Activated T-cell treated with anti-CD3 and anti-CD28 coated beads, Interleukin-2, amount 50 U/mL, for 4 hours (primary cell): ENCODE measurements at regions not wholly inside any gene's neighbourhood (a gene's known extent, or its start where the extent isn't known, plus 50 kb on each side); places are given as distances from the start of the nearest gene placed in this dataset.

ENCODE experiments used
- ATAC-seq, 2 donors: fragments of 200-7000 bp; cut with Tn5 transposase; one replicate each; pipeline ENCODE4 v1.10.0; 2021
- DNase-seq: peaks from one replicate; pipeline ENCODE4 v3.0.0-alpha.2; 2020
- H3K27me3 Mint-ChIP-seq: one replicate; pipeline ENCODE4 v1.8.0; 2021; ENCODE audit warnings: low read depth, mixed read lengths
- H3K36me3 Mint-ChIP-seq: one replicate; pipeline ENCODE4 v1.8.0; 2022; ENCODE audit warnings: mixed read lengths; ENCODE audit not compliant: insufficient read depth
- H3K4me1 Mint-ChIP-seq: one replicate; pipeline ENCODE4 v1.8.0; 2021; ENCODE audit warnings: low read depth, mixed read lengths
- H3K4me3 Mint-ChIP-seq: one replicate; pipeline ENCODE4 v1.8.0; 2021; ENCODE audit warnings: mild to moderate bottlenecking, moderate library complexity, mixed read lengths
- H3K9me3 Mint-ChIP-seq: one replicate; pipeline ENCODE4 v1.8.0; 2021; ENCODE audit warnings: mixed read lengths

DNA sequence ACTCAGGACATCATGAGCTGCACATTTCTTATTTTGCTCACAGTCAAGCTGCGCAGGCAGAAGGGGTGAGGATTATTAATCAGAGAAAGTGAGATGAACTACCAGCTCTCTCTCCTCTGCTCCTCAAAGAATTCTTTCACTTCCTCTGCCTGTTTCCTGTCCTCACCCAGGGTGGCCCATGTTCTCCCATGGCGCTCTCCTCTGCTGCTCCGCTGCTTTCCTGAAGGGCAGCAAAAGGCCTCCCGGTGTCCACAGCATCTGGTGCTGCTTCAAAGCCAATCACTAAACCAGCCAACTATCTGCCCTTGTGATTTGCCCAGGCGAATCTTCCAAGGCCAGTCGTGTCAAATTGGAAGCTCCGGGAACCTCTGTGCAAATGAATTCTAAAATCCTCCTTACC is 324.2 kb downstream of the TPBG start:
- ATAC-seq: no peak
- no peaks in the 10 kb centered on the region for H3K9me3 Mint-ChIP-seq
- no peaks in the 10 kb centered on the region for H3K36me3 Mint-ChIP-seq

DNA sequence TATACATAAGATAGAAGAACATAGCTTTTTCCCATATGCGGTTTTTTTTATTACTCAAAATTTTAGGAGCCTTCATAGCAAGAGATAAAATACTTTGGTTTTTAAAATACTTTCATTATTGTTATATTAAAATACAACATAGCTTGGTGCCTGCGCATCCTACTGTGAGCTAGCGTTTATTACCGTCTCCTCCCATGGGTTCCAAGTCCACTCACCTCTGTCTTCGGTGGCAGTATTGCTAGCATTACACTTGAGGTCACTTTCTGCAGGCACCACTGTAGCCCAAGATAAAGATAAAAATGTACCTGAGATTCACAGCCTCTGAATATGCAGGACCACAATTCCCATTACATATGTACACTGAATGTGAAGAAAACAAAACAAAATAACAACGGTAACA is 326.7 kb downstream of the TPBG start:
- no peak overlapping the region for H3K4me3 Mint-ChIP-seq
- no peaks in the 10 kb centered on the region for H3K9me3 Mint-ChIP-seq
- ATAC-seq (no peak), DNase-seq (no peak)
- no peaks in the 10 kb centered on the region for H3K36me3 Mint-ChIP-seq
- no peaks in the 10 kb centered on the region for H3K27me3 Mint-ChIP-seq
- no peaks in the 10 kb centered on the region for H3K4me1 Mint-ChIP-seq

More for the DNA sequence above, 324.2 kb downstream of the TPBG start:
- H3K27me3 Mint-ChIP-seq: no peaks in the 10 kb centered on the region
- no peak for DNase-seq
- no peak overlapping the region for H3K4me3 Mint-ChIP-seq
- H3K4me1 Mint-ChIP-seq: no peaks in the 10 kb centered on the region

DNA sequence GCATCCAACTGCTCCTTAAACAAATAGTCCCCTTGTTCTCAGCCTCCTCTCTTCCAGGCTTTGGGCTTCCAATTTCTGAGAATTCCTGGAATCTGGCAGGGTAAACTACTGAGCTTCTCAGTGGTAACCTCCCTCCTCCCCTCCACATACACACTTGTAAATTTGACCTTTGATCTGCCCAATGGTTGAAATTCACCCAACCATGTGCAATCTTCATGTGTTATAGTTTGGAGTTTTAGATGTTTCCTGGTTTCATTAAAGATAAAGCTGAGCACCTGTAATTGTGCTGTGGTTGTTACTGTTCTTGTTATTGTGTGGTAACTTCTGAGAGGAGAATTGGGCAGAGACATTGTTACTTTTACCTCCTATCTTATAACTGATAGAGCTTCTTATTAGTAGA is 328.4 kb downstream of the TPBG start:
- H3K9me3 Mint-ChIP-seq: no peaks in the 10 kb centered on the region

DNA sequence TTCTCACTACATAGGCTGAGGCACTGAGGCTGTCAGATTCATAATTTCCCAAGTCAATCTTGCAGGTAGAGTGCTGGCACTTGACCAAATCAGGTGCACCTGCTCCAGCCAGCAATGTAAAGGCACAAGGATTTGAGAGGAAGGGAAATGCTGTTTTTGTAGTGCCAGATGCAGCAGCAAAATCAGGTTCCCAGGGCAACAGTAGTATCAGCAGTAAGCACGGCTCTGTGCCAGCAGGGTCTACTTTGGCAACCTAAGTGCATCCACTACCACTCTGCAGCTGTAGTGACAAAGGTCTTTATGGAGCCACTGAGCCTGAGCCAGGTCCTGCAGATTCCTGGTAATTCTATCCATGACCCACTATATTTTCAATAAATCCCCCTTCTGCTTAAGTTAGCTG is 329.5 kb downstream of the TPBG start:
- Mint-ChIP-seq H3K9me3 (no peaks in the 10 kb centered on the region), H3K4me3 (no peak overlapping the region), H3K4me1 (no peaks in the 10 kb centered on the region), H3K36me3 (no peaks in the 10 kb centered on the region), H3K27me3 (no peaks in the 10 kb centered on the region)
- ATAC-seq (no peak), DNase-seq (no peak)

More for the DNA sequence above, 328.4 kb downstream of the TPBG start:
- ATAC-seq (no peak), DNase-seq (no peak)
- no peaks in the 10 kb centered on the region for H3K27me3 Mint-ChIP-seq
- no peaks in the 10 kb centered on the region for H3K36me3 Mint-ChIP-seq
- no peaks in the 10 kb centered on the region for H3K4me1 Mint-ChIP-seq
- no peak overlapping the region for H3K4me3 Mint-ChIP-seq

DNA sequence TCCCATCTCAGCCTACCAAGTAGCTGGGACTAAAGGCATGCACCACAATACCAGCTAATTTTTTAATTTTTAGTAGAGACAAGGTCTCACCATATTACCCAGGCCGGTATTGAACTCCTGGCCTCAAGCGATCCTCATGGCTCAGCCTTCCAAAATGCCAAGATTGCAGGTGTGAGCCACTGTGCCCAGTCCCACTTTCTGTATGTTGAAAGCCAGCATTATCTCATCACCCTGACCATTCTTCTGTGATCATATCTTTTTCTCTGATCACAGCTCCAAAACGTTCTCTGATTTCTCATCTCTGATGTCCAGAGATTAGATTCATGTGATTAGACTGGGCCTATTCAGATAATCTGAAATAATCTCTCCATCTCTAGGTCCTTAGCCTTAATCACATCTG is 337.7 kb downstream of the TPBG start:
- no peaks in the 10 kb centered on the region for H3K4me1 Mint-ChIP-seq
- peaks cover 6% of the 10 kb centered on the region for H3K9me3 Mint-ChIP-seq
- DNase-seq (no peak), ATAC-seq (no peak)
- H3K4me3 Mint-ChIP-seq: no peak overlapping the region
- H3K36me3 Mint-ChIP-seq: no peaks in the 10 kb centered on the region
- H3K27me3 Mint-ChIP-seq: peaks cover 3% of the 10 kb centered on the region

DNA sequence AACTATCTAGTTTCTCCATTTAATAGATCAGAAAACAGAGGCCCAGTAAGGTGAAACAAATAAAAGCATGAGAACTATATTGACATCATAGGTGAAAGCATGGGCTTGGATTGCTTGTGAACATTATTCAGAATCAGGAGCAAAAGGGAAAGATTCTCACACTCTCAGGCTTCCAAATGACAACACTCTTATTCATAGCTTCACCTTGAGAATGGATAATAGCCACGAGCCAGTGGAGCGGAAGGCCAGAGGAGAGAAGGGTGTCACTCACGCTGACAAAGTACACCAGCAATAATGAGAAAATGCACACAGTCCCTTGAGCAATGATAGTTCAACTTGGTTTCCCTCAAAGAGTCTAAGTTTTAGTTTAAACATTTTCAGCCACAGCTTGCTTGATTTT is 339.0 kb downstream of the TPBG start:
- no peaks in the 10 kb centered on the region for H3K36me3 Mint-ChIP-seq
- ATAC-seq (no peak), DNase-seq (no peak)
- H3K4me3 Mint-ChIP-seq: no peak overlapping the region
- peaks cover 3% of the 10 kb centered on the region for H3K27me3 Mint-ChIP-seq
- peaks cover 6% of the 10 kb centered on the region for H3K9me3 Mint-ChIP-seq
- H3K4me1 Mint-ChIP-seq: no peaks in the 10 kb centered on the region

DNA sequence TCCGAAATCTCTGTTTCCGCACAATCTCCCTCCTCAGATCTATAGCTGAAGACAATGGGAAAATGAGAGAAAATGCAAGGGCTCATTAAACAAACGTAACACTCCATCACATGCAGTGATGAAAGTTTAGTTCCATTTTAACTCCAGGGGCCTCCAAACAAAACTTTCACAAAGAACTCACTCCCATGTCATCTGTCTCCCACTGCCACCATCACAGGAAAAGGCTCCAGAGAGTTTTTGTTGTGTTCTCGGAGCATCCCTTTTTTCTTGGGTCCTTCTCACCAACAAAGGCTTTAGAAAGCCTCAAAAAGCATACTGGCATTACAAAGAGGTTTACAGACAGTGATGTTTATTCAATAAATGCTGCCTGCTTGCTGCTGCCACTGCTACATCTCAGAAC is 339.6 kb downstream of the TPBG start:
- peaks cover 3% of the 10 kb centered on the region for H3K27me3 Mint-ChIP-seq
- ATAC-seq (no peak), DNase-seq (no peak)
- no peak overlapping the region for H3K4me3 Mint-ChIP-seq
- no peaks in the 10 kb centered on the region for H3K4me1 Mint-ChIP-seq
- H3K36me3 Mint-ChIP-seq: no peaks in the 10 kb centered on the region
- H3K9me3 Mint-ChIP-seq: peaks cover 6% of the 10 kb centered on the region

DNA sequence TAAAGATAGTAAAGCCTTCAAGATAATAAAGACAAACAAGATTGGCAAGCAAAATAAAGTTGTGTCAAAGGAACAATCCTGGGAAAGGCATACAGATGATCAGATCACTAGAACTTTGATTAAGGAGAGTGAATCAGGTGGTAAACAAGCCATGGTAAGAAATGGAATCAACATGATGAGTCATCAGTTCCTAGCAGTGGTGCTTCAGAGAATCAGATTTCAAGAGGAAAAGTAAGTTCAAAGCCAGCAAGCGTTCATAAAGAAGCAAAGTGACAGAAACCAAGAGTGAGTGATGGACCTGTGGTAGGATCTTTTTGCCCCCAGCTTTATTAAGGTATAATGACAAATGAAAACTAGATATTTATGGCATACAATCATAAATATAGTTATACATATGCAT is 340.4 kb downstream of the TPBG start:
- H3K4me3 Mint-ChIP-seq: no peak overlapping the region
- ATAC-seq (no peak), DNase-seq (no peak)
- H3K9me3 Mint-ChIP-seq: peaks cover 6% of the 10 kb centered on the region
- H3K36me3 Mint-ChIP-seq: no peaks in the 10 kb centered on the region
- H3K4me1 Mint-ChIP-seq: no peaks in the 10 kb centered on the region
- H3K27me3 Mint-ChIP-seq: no peaks in the 10 kb centered on the region

DNA sequence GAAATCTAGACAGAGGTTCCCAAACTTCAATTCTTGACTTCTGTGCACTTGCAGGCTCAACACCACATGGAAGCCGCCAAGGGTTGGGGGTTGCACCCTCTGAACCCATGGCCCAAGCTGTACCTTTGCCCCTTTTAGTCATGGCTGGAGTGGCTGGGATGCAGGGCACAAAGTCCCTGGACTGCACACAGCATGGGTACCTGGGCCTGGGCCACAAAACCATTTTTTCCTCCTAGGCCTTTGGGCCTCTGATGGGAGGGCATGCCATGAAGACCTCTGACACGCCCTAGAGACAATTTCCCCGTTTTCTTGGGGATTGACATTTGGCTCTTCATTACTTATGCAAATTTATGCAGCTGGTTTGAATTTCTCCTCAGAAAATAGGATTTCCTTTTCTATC is 342.0 kb downstream of the TPBG start:
- no peaks in the 10 kb centered on the region for H3K36me3 Mint-ChIP-seq
- no peaks in the 10 kb centered on the region for H3K27me3 Mint-ChIP-seq
- DNase-seq: no peak
- ATAC-seq: no peak
- H3K9me3 Mint-ChIP-seq: peaks cover 6% of the 10 kb centered on the region
- no peaks in the 10 kb centered on the region for H3K4me1 Mint-ChIP-seq
- no peak overlapping the region for H3K4me3 Mint-ChIP-seq

DNA sequence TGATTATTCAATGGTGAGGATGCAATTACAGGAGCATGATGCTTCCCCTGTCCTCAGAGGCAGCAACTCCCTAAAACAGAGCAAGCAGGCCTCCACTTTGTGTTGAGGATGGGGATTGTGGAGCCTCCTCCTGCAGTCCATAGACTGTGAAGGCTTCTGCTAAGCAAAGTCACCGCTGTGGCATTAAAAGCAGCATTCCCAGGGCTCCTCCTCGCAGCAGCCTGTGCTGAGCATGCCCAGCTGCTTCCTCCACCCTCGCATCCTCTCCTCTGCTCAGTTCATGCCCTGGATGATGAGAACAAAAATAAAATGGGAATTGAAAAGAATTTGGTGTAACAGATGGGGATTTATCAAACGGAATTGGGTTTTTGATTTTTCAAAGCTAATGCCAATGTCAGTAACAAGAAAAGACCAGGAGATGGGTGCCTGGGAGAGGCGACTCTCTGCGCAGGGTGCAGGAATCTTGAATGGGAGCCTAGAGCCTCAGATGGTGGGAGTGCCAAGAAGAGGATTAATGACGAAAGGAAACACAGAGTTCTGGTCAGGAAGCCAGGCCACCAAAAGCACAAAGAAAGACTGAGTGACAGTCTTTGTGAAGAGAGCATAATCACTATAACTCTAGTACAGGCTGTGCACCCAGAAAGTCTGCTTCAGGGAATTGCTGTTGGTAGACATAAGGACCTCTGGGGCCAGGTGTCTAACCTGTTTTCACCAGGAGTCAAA is 347.6 kb downstream of the TPBG start:
- no peak for DNase-seq
- H3K27me3 Mint-ChIP-seq: peaks cover 9% of the 10 kb centered on the region
- no peaks in the 10 kb centered on the region for H3K36me3 Mint-ChIP-seq
- H3K9me3 Mint-ChIP-seq: no peaks in the 10 kb centered on the region
- no peak overlapping the region for H3K4me3 Mint-ChIP-seq
- no peaks in the 10 kb centered on the region for H3K4me1 Mint-ChIP-seq
- no peak for ATAC-seq

DNA sequence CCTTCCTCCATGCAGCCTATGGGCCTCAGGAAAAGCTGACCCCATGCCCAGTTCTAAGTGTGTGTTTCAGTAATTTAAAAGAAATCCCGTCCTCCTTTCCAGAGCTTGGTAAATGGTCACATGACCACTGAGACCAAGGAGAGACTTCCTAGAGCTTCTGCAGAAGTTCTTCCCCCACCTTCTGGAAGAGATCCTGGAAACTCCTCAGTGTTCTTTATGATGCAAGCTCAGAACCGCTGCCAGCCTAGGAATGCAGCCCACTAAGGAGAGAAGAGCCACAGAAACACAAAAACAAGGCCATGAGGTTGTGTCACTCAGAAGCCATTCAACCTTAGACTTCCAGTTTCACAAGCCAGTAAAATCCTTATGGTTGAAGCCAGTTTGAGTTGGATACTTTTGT is 348.4 kb downstream of the TPBG start:
- H3K27me3 Mint-ChIP-seq: peaks cover 9% of the 10 kb centered on the region

DNA sequence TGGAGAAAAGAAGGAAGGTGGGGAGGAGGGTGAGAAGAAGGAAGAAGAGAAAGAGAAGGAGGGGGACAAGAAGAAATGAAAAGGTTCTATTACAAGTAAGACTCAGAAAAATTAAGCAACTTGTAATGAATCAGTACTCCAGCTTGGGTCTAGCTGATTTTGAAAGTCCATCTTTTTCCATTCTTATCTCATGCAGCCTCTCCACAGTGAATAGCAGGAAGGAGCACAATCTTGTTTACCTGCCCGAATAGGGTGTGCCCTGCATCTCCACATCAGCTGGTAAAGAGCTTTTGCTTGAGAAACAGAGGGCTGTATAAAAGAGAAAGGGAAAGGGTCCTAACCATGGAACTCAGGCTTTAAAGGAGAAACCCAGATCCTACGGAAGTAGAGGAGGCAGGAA is 348.8 kb downstream of the TPBG start:
- DNase-seq (no peak), ATAC-seq (no peak)
- peaks cover 9% of the 10 kb centered on the region for H3K27me3 Mint-ChIP-seq
- H3K36me3 Mint-ChIP-seq: no peaks in the 10 kb centered on the region
- H3K4me1 Mint-ChIP-seq: no peaks in the 10 kb centered on the region
- no peaks in the 10 kb centered on the region for H3K9me3 Mint-ChIP-seq
- H3K4me3 Mint-ChIP-seq: no peak overlapping the region

More for the DNA sequence above, 348.4 kb downstream of the TPBG start:
- no peak for DNase-seq
- H3K4me1 Mint-ChIP-seq: no peaks in the 10 kb centered on the region
- no peaks in the 10 kb centered on the region for H3K9me3 Mint-ChIP-seq
- ATAC-seq: no peak
- no peak overlapping the region for H3K4me3 Mint-ChIP-seq
- H3K36me3 Mint-ChIP-seq: no peaks in the 10 kb centered on the region

DNA sequence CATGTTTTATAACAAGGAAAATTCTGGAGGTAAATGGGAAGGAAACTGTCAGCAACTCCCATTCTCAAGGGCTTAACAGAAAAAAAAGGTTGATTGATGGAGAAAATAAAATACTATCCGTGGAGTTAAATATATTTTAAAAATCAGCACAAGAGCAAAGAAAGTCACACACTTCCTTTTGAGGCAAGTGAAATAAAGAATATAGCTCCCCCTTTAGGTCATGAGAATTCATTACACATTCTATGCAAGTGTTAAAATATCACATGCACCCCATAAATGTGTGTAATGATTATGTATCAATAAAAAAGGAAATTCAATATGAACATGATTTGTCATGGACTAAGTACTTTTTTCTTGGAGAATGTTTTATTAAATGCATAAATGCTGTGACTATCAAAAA is 349.2 kb downstream of the TPBG start:
- Mint-ChIP-seq H3K36me3 (no peaks in the 10 kb centered on the region), H3K4me3 (no peak overlapping the region), H3K9me3 (no peaks in the 10 kb centered on the region), H3K4me1 (no peaks in the 10 kb centered on the region), H3K27me3 (peaks cover 9% of the 10 kb centered on the region)
- DNase-seq (no peak), ATAC-seq (no peak)

DNA sequence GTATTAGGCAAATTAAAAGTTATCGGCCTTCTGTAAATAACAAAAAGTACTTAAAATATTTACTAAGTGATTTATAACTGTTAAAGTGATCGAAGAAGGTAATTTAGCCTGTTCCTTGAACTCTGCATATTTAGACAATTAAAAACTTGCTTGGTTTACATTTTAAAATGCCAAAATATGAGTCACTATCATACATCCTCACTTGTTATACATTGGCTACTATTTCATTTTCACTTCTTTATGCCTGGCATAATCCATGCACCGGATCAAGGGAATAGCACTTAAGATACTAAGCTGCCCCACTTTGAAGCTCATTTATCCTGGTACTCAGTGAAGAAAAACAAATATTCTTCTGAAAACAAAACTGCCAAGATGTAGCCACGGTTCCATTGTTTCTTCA is 344.6 kb downstream of the UBE3D start:
- no peak for ATAC-seq
- Mint-ChIP-seq H3K27me3 (no peaks in the 10 kb centered on the region), H3K36me3 (no peaks in the 10 kb centered on the region), H3K9me3 (peaks cover 6% of the 10 kb centered on the region), H3K4me1 (no peaks in the 10 kb centered on the region), H3K4me3 (no peak overlapping the region)
- no peak for DNase-seq

DNA sequence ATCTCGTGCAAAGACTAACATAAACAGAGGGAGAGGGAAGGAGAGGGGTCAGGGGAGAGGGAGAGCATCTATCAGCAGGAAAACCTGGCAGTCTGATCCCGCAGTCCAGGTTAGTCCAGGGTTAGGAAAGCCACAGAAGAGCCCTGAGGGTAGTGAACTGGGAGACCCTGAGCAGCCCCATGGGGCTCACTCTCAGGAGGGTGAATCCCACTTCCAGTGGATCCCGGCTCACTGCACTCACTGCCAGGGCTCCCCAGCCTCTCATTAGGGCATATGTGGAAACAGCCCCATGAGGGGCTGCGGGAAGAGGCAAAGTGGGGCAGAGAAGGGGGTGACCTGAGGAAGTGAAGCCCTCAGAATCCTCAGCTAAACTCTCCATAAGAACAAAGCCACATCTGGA is 329.9 kb downstream of the UBE3D start:
- Mint-ChIP-seq H3K36me3 (no peaks in the 10 kb centered on the region), H3K4me1 (no peaks in the 10 kb centered on the region), H3K9me3 (no peaks in the 10 kb centered on the region), H3K27me3 (peaks cover 5% of the 10 kb centered on the region), H3K4me3 (no peak overlapping the region)
- DNase-seq (no peak), ATAC-seq (no peak)

DNA sequence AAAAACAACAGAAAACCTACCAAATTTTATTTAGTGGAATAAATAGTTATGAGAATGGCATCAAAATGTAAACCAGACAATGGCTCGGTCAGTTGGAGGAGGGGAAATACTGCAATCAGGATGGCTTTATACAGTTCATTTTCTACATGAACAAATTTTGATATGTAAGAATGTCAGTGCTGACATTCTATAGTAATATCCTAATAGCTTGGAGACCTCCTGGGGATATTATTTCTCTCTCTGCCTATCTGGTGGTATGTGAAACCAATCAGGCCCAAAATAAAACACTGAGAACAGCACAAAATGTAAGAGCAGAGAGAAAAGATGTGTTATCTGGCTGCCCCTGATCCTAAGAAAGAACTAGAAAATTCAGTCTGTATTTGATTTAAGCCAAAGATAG is 327.7 kb downstream of the UBE3D start:
- no peak overlapping the region for H3K4me3 Mint-ChIP-seq
- H3K36me3 Mint-ChIP-seq: no peaks in the 10 kb centered on the region
- no peak for DNase-seq
- no peaks in the 10 kb centered on the region for H3K9me3 Mint-ChIP-seq
- H3K4me1 Mint-ChIP-seq: no peaks in the 10 kb centered on the region
- no peak for ATAC-seq
- H3K27me3 Mint-ChIP-seq: peaks cover 5% of the 10 kb centered on the region
